NCI-H2196 (cell line): ENCODE measurements at regions not wholly inside any gene's neighbourhood (a gene's known extent, or its start where the extent isn't known, plus 50 kb on each side); places are given as distances from the start of the nearest gene placed in this dataset.
A peak's percentile ranks its signal among the peaks of the same experiment; 100 is the strongest.
"Not testable (repeated sequence)": the region's sequence is repeated elsewhere in the genome, so short reads cannot be mapped to it uniquely, and the experiment has no call there.

Experiments used
- DNase-seq: peaks from one replicate; lab custom pipeline; 2025; ENCODE audit not compliant: unreplicated experiment; lab: John Stamatoyannopoulos, UW

GRCh38 chr7:4436936-4437335 lies 245.2 kb upstream of the FOXK1 start:
- DNase-seq = no peak

GRCh38 chr7:4437916-4438315 lies 244.2 kb upstream of the FOXK1 start:
- no peak for DNase-seq

- DNase-seq = no peak
Measured at GRCh38 chr7:4438723-4439245, 243.3 kb upstream of the FOXK1 start.

GRCh38 chr7:4439444-4439843 lies 242.7 kb upstream of the FOXK1 start:
- DNase-seq = no peak

GRCh38 chr7:4444106-4444505 lies 238.0 kb upstream of the FOXK1 start:
- DNase-seq = no peak

- DNase-seq = no peak
Measured at GRCh38 chr7:4445777-4446176, 236.3 kb upstream of the FOXK1 start.

GRCh38 chr7:4449263-4449662 lies 232.8 kb upstream of the FOXK1 start:
- DNase-seq = no peak

GRCh38 chr7:4450483-4450882 lies 231.6 kb upstream of the FOXK1 start:
- no peak for DNase-seq

GRCh38 chr7:4460597-4460996 lies 221.5 kb upstream of the FOXK1 start:
- peak; percentile 3 for DNase-seq

- DNase-seq = no peak
Measured at GRCh38 chr7:4461531-4461930, 220.6 kb upstream of the FOXK1 start.

- DNase-seq = no peak
Measured at GRCh38 chr7:4468320-4469102, 213.6 kb upstream of the FOXK1 start.

- no peak for DNase-seq
Measured at GRCh38 chr7:4470246-4470645, 211.8 kb upstream of the FOXK1 start.

GRCh38 chr7:4472728-4473127 lies 209.4 kb upstream of the FOXK1 start:
- DNase-seq = no peak

GRCh38 chr7:4479367-4480039 lies 202.6 kb upstream of the FOXK1 start:
- peak; percentile 62 for DNase-seq

GRCh38 chr7:4480131-4480530 lies 202.0 kb upstream of the FOXK1 start:
- DNase-seq = not testable (repeated sequence)

- no peak for DNase-seq
Measured at GRCh38 chr7:4483851-4484250, 198.2 kb upstream of the FOXK1 start.

GRCh38 chr7:4484545-4484944 lies 197.6 kb upstream of the FOXK1 start:
- no peak for DNase-seq

- DNase-seq = no peak
Measured at GRCh38 chr7:4486907-4487306, 195.2 kb upstream of the FOXK1 start.

- DNase-seq = not testable (repeated sequence)
Measured at GRCh38 chr7:4496911-4497310, 185.2 kb upstream of the FOXK1 start.

- no peak for DNase-seq
Measured at GRCh38 chr7:4500812-4501211, 181.3 kb upstream of the FOXK1 start.

GRCh38 chr7:4507886-4508285 lies 174.2 kb upstream of the FOXK1 start:
- DNase-seq = not testable (repeated sequence)

- no peak for DNase-seq
Measured at GRCh38 chr7:4513450-4513849, 168.6 kb upstream of the FOXK1 start.
